D721Med (cell line): ENCODE measurements at regions not wholly inside any gene's neighbourhood (a gene's known extent, or its start where the extent isn't known, plus 50 kb on each side); places are given as distances from the start of the nearest gene placed in this dataset.

Experiments
- DNase-seq: peaks from one replicate; pipeline ENCODE4 v3.0.0; 2011; ENCODE audit warnings: low spot score; ENCODE audit not compliant: insufficient read length
- FAIRE-seq: peaks from 2 replicates; lab custom pipeline; 2011; peaks lifted over from hg19 to GRCh38; lab: Jason Lieb, UNC
- TF ChIP-seq, protein P1 (sequence below): IDR thresholded peaks from 2 replicates; pipeline ENCODE4 v1.5.1; 2012; ENCODE audit warnings: mild to moderate bottlenecking, control low read depth; ENCODE audit not compliant: insufficient read depth; ENCODE audit errors: missing control alignments

- FAIRE-seq, result no peak
- TF ChIP-seq, protein P1, sequence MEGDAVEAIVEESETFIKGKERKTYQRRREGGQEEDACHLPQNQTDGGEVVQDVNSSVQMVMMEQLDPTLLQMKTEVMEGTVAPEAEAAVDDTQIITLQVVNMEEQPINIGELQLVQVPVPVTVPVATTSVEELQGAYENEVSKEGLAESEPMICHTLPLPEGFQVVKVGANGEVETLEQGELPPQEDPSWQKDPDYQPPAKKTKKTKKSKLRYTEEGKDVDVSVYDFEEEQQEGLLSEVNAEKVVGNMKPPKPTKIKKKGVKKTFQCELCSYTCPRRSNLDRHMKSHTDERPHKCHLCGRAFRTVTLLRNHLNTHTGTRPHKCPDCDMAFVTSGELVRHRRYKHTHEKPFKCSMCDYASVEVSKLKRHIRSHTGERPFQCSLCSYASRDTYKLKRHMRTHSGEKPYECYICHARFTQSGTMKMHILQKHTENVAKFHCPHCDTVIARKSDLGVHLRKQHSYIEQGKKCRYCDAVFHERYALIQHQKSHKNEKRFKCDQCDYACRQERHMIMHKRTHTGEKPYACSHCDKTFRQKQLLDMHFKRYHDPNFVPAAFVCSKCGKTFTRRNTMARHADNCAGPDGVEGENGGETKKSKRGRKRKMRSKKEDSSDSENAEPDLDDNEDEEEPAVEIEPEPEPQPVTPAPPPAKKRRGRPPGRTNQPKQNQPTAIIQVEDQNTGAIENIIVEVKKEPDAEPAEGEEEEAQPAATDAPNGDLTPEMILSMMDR, result no peak
- no peak for DNase-seq
These were observed 2413.6 kb downstream of the PCDH7 start for GRCh38 chr4:33133723-33134122.

DNA sequence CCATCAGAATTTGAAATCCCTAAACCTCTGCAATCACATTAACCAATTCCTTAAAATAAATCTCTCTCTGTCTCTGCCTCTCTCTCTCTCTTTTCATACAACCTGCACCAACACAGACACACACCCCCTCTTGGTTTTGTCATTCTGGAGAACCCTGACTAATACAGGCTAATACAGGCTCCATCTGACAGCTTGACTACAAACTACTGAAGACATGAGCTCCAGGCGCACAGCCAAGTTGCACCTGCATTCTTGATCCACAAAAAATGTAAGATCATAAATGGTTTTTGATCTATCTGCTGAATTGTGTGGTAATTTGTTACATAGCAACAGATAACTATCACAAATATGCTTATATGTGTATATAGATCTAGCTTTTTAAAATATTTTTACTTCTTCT, 2414.2 kb downstream of the PCDH7 start:
- no peak for FAIRE-seq
- TF ChIP-seq, protein P1, result no peak

GRCh38 chr4:33149658-33150524, 2429.7 kb downstream of the PCDH7 start:
- TF ChIP-seq, protein P1, result no peak
- FAIRE-seq (no peak), DNase-seq (no peak)

More for the DNA sequence above, 2414.2 kb downstream of the PCDH7 start:
- no peak for DNase-seq

DNA sequence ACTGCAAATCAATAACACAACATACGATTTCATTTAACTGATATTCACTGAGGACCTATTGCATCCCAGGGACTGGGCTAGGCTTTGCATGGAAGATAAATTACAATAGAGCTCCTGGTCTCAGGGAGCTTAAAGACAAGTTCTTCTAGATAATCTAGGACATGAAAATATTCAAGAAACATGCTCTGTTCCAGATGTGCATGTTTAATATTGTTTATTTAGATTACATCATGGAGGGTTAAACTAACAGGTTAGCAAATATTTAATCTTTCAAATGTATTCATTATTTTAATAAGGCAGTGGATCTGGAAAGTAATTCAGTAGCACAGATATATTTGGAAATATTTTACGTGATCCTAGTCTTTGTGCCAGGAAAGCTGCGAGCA, 2430.3 kb downstream of the PCDH7 start:
- DNase-seq (no peak), FAIRE-seq (no peak)
- TF ChIP-seq, protein P1, result no peak

DNA sequence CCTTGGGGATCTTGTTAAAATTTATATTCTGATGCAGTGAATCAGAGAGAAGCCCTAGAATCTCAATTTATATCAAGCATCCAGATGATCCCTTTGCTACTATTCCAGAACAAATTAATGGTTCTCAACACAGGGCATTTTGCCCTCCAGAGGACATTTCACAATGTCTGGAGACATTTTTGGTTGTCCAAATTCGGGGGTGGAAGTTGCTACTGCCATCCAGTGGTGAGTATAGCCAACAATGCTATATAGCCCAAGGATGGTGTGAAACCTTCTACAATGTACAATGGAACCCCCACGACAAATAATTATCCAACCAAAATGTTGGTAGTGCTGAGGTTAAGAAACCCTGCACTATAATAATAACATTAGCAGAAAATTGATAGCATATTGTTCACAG, 2440.0 kb downstream of the PCDH7 start:
- TF ChIP-seq, protein P1, result peak; percentile 13
- no peak for DNase-seq
- no peak for FAIRE-seq

GRCh38 chr4:33161202-33161601, 2441.0 kb downstream of the PCDH7 start:
- TF ChIP-seq, protein P1, result no peak
- no peak for FAIRE-seq
- no peak for DNase-seq

- FAIRE-seq, result no peak
- DNase-seq, result no peak
These were observed 2442.0 kb downstream of the PCDH7 start for GRCh38 chr4:33162122-33162521.

More at GRCh38 chr4:33162122-33162521, 2442.0 kb downstream of the PCDH7 start:
- TF ChIP-seq, protein P1, result no peak
